ENCODE measurements at regions not wholly inside any gene's neighbourhood (a gene's known extent, or its start where the extent isn't known, plus 50 kb on each side); places are given as distances from the start of the nearest gene placed in this dataset.

- no peak for TF ChIP-seq GATA2 (IDR thresholded peaks at IDR 0.05; ENCODE audit: low read depth, low read length)
- no peak for TF ChIP-seq GATA3 (IDR thresholded peaks at IDR 0.05; ENCODE audit: low read depth, low read length)
Measured at GRCh38 chr12:45670346-45671065, 59.0 kb upstream of the ARID2 start.
